ENCODE measurements at regions not wholly inside any gene's neighbourhood (a gene's known extent, or its start where the extent isn't known, plus 50 kb on each side); places are given as distances from the start of the nearest gene placed in this dataset.
"Not testable (repeated sequence)": the region's sequence is repeated elsewhere in the genome, so short reads cannot be mapped to it uniquely, and the experiment has no call there.

DNA sequence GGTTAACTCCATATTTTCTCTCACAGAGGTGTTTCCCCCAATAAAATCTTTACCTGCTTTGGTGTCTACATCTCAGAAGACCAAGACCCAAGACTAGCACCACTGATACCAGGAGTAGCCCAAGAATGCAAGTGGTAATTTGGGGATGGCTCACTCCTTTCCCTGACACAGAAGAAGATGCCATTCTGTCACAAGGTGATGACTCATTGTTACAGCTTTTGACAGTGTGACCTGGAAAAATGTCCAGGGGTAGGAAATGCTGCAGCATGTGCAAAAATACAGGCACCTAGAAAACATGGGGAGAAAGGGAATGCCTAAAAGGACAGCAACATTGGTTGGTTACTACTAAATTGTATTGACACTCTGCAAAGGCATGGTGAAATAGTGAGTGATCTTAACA lies 254.0 kb upstream of the GJE1 start:
- Mint-ChIP-seq H3K36me3 (ENCODE audit: low read depth) (no peaks in the 10 kb centered on the region), H3K4me1 (ENCODE audit: low read depth) (peaks cover 12% of the 10 kb centered on the region), H3K9me3 (peaks cover 29% of the 10 kb centered on the region), H3K27ac (no peak overlapping the region), H3K27me3 (no peaks in the 10 kb centered on the region), H3K4me3 (no peak overlapping the region)
- intact Hi-C loops (cut with micrococcal nuclease) = no loop called here

DNA sequence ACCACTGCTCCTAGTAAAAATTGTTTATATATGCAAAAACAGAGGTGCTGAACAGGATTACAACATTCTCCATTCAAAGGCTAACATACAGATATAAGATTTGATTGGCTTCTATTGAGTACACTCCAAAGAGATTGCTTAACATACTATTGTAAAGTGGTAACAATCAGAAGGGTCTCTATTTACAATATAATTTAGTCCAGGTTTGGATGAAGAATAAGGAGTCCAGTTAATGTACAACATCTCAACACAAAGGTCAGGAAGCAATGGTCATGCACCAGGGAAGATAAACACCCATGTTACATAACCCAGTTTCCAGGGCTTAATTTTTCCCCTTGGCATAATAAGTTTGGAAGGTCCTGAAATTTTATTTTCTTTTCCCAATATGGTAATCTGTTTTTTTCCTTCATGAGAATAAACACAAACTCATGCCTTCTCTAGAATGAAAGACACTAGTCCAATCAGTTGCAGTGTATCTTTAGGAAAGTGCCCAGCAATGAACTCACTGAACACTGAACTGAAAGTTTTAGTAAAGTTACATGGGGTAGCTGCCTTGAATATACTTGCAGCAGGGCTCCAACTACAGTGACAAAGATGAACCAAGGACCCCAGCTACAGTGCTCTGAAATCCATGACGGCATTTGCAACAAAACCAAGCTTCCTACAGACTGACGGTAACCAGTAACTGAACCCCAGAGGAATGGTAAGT lies 255.3 kb upstream of the GJE1 start:
- no peak overlapping the region for H3K4me3 Mint-ChIP-seq
- H3K9me3 Mint-ChIP-seq = peaks cover 33% of the 10 kb centered on the region
- no peak overlapping the region for H3K27ac Mint-ChIP-seq
- intact Hi-C loops (cut with micrococcal nuclease) = no loop called here
- H3K36me3 Mint-ChIP-seq (ENCODE audit: low read depth) = no peaks in the 10 kb centered on the region
- H3K27me3 Mint-ChIP-seq = no peaks in the 10 kb centered on the region
- H3K4me1 Mint-ChIP-seq (ENCODE audit: low read depth) = peaks cover 12% of the 10 kb centered on the region

DNA sequence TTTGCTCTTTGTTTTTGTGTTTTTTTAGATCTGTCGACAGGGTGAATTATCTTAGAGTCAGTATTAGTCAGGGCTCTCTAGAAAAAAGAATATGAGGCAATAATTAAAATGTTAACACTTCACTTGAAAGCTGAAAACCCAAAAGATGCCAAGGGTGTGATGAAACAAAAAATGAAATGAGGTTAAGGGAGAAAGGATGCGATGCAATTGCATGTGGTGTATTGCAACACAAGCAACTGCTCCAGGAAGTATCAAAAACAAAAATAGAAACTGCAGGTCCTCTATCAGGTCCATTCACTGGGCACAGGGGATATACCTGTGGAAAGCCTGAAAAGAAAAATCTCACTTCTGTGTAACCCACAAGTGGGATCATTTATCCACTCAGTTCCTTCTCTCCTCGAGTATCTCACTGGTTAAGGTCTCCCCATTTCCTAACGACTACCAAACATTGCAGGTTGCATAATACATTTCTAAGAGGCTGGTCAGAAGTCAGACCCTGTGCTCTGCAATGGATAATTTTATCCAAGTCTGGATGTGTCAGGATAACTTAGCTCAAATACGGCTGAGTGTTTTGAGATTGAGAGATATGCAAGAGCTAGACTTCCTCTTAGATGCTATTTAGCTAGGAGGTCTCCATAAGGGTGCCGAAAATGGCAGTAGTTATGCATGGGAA lies 257.7 kb upstream of the GJE1 start:
- Mint-ChIP-seq H3K36me3 (ENCODE audit: low read depth) (no peaks in the 10 kb centered on the region), H3K4me3 (no peak overlapping the region), H3K9me3 (peaks cover 40% of the 10 kb centered on the region), H3K27ac (no peak overlapping the region), H3K4me1 (ENCODE audit: low read depth) (peaks cover 12% of the 10 kb centered on the region), H3K27me3 (no peaks in the 10 kb centered on the region)
- intact Hi-C loops (cut with micrococcal nuclease) = no loop called here

DNA sequence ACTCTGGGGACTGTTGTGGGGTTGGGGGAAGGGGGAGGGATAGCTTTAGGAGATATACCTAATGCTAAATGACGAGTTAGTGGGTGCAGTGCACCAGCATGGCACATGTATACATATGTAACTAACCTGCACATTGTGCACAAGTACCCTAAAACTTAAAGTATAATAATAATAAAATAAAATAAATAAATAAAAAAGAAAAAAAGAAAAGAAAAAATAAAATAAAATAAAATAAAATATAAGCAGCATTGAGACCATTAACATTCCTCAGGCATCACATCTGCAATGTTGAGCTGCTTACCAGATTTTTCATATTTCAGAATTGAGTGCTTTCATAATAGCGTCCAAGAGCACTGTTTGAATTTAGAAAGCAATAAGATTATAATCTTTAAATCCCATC lies 263.2 kb upstream of the GJE1 start:
- H3K36me3 Mint-ChIP-seq (ENCODE audit: low read depth); H3K4me3 Mint-ChIP-seq; H3K4me1 Mint-ChIP-seq (ENCODE audit: low read depth); H3K27ac Mint-ChIP-seq; H3K27me3 Mint-ChIP-seq; intact Hi-C loops (cut with micrococcal nuclease): not testable (repeated sequence)
- H3K9me3 Mint-ChIP-seq = peaks cover 19% of the 10 kb centered on the region

DNA sequence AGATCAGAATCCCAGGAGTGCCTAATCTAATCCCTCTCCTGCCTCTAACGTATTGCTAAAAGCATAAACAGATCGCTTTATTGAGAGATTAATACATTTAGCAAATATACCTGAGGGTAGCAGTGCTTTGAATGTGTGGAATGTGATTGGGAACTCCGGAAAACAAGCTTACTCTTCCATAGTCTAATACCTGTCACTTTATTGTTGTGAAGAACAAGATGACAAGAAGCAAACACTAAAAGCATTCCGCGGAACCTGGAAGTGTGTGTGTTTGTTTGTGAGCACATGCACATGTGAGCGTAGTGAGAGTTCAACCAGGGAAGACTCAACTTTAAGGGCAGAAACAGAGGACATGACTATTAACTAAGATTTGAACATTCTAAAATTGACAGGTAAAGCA lies 265.0 kb upstream of the GJE1 start:
- Mint-ChIP-seq H3K27me3 (no peaks in the 10 kb centered on the region), H3K9me3 (peaks cover 19% of the 10 kb centered on the region), H3K4me1 (ENCODE audit: low read depth) (no peaks in the 10 kb centered on the region)

DNA sequence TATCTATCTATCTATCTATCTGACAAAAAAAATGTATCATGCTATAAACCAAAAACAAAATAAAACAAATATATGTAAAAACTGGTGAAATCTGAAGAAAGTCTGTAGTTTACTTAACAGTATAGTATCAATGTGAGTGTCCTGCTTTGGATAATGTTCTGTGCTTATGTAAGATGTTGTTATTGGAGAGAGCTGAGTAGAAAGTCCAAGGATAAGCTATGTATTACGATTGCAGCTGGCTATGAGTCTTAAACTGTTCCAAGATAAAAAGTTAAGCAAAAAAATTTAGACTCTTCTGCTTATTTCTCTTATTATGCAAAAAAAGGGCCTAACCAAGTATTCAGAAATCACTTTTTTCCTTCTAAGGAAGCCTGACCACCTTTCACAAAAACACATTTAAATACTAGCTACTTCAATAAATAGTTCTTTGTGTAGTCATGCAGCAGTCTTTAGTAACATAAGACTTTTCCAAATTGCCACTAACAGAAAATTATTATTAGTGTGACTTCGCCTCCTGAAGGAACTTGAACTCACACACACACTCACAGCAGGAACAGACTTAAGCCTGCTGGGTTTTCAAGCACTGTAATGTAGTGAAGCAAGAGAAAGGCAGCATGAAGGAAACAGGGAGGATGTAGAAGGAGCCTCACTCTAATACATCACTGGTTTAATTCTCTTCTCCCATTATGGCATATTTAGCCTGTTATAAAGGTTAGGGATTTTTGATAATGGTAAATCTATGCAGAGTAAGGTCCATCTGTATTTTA lies 265.8 kb upstream of the GJE1 start:
- H3K4me1 Mint-ChIP-seq (ENCODE audit: low read depth) = no peaks in the 10 kb centered on the region
- no peak overlapping the region for H3K4me3 Mint-ChIP-seq
- H3K27me3 Mint-ChIP-seq = no peaks in the 10 kb centered on the region
- H3K9me3 Mint-ChIP-seq = peaks cover 20% of the 10 kb centered on the region
- no peaks in the 10 kb centered on the region for H3K36me3 Mint-ChIP-seq (ENCODE audit: low read depth)
- intact Hi-C loops (cut with micrococcal nuclease) = no loop called here
- H3K27ac Mint-ChIP-seq = no peak overlapping the region

More for the DNA sequence above, 265.0 kb upstream of the GJE1 start:
- Mint-ChIP-seq H3K4me3 (no peak overlapping the region), H3K27ac (no peak overlapping the region), H3K36me3 (ENCODE audit: low read depth) (no peaks in the 10 kb centered on the region)
- intact Hi-C loops (cut with micrococcal nuclease) = no loop called here

DNA sequence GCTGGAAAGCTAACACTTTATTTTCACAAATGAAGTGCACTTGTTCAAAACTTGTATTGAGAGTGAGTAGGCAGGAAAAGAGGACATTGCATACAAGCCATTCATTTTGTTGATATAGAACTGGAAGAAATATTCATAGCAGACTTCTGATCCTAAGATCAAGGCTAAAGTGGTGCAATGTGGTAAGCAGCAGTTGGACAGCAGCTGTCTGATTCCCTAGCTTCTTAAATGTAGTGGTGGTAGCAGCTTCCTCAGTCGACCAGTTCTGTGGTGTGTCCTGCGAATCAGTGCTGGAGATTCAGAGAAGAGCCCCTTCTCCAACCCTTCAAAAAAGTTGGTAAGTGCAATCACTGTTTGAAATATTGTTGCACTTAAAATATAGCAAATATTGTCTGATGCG lies 281.7 kb upstream of the GJE1 start:
- Mint-ChIP-seq H3K4me1 (ENCODE audit: low read depth) (no peaks in the 10 kb centered on the region), H3K9me3 (peaks cover 22% of the 10 kb centered on the region), H3K27ac (no peak overlapping the region), H3K27me3 (no peaks in the 10 kb centered on the region), H3K4me3 (no peak overlapping the region), H3K36me3 (ENCODE audit: low read depth) (no peaks in the 10 kb centered on the region)
- intact Hi-C loops (cut with micrococcal nuclease) = no loop called here

DNA sequence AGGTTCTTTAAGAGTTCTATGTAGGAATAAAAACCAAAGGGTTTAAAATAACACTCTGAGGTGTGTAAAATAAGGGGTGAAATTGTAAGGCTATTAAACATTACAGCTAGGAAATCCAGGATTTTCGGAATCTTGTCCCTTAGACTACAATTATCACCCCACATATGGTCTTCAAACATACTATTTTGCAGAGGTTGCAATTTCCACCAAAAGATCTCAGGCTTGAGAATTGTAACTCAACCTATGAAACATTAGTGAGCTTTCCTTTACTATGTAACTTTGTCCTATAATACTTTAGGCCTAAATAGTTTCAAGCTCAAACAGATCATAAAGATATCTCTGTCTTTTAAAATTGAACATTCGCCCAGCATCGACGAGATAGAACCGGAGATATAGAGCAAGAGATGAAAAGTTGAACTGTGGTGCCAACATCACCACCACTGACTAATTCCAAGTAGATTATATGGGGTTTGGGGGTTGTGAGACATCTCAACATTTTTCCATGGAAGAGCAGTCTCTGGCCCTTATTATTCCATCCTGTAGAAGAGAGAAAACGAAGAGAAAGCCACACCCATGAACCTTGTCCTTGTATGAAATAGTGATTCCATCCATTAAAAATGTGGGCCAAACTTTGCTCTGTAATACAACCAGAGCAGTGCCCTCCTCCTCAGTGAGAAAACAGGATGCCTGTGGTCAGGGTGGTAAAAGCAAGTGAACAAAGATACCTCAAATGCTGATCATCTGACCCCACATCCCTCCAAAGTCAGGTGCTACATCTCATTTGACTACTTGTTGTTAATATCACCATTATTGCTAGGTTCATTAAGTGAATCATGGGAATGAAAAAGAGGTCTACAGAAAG lies 284.5 kb upstream of the GJE1 start:
- H3K27me3 Mint-ChIP-seq = no peaks in the 10 kb centered on the region
- no peak overlapping the region for H3K4me3 Mint-ChIP-seq
- H3K27ac Mint-ChIP-seq = no peak overlapping the region
- H3K4me1 Mint-ChIP-seq (ENCODE audit: low read depth) = no peaks in the 10 kb centered on the region
- H3K9me3 Mint-ChIP-seq = peaks cover under 1% of the 10 kb centered on the region
- no peaks in the 10 kb centered on the region for H3K36me3 Mint-ChIP-seq (ENCODE audit: low read depth)
- intact Hi-C loops (cut with micrococcal nuclease) = no loop called here

DNA sequence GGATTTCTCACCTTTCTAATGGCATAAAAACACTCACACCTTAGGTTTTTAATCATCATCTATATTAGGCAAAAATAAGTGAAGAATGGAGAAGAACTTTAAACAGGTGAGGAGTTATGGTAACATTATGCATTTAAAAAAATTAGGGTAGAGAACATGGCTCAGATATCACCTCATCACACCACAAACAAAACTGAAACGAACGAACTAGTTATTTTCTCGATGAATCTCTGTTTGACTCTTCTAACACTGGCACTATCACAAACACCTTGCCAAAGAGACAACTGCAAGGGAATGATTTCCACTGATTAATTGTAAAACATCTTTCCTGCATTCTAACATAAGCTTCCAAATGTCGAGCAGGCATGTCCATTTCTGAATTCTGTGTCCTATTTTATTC lies 286.1 kb upstream of the GJE1 start:
- Mint-ChIP-seq H3K27me3 (no peaks in the 10 kb centered on the region), H3K4me1 (ENCODE audit: low read depth) (no peaks in the 10 kb centered on the region), H3K36me3 (ENCODE audit: low read depth) (no peaks in the 10 kb centered on the region), H3K27ac (no peak overlapping the region), H3K9me3 (no peaks in the 10 kb centered on the region), H3K4me3 (no peak overlapping the region)
- intact Hi-C loops (cut with micrococcal nuclease) = no loop called here

DNA sequence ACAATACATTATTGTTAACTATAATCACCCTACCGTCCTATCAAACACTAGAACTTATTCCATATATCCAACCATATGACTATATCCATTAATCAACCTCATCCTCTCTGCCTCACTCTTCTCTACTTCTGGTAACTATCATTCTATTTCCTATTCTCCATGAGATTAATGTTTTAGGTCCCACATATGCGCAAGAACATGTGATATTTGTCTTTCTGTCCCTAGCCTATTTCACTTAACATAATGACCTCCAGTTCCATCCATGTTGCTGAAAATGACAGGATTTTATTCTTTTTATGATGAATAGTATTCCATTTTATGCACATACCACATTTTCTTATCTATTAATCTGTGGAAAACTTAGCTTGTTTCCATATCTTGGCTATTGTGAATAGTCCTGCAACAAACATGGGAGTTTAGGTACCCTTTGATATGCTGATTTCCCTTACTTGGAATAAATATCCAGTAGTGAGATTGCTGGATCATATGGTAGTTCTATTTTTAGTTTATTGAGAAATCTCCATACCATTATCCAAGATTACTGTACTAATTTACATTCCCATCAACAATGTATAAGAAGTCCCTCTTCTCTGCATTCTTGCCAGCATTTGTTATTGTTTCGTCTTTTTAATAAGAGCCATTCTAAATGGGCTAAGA lies 289.4 kb upstream of the GJE1 start:
- no peak overlapping the region for H3K27ac Mint-ChIP-seq
- intact Hi-C loops (cut with micrococcal nuclease) = no loop called here
- no peak overlapping the region for H3K4me3 Mint-ChIP-seq
- H3K9me3 Mint-ChIP-seq = no peaks in the 10 kb centered on the region
- H3K36me3 Mint-ChIP-seq (ENCODE audit: low read depth) = no peaks in the 10 kb centered on the region
- H3K27me3 Mint-ChIP-seq = no peaks in the 10 kb centered on the region
- H3K4me1 Mint-ChIP-seq (ENCODE audit: low read depth) = no peaks in the 10 kb centered on the region

DNA sequence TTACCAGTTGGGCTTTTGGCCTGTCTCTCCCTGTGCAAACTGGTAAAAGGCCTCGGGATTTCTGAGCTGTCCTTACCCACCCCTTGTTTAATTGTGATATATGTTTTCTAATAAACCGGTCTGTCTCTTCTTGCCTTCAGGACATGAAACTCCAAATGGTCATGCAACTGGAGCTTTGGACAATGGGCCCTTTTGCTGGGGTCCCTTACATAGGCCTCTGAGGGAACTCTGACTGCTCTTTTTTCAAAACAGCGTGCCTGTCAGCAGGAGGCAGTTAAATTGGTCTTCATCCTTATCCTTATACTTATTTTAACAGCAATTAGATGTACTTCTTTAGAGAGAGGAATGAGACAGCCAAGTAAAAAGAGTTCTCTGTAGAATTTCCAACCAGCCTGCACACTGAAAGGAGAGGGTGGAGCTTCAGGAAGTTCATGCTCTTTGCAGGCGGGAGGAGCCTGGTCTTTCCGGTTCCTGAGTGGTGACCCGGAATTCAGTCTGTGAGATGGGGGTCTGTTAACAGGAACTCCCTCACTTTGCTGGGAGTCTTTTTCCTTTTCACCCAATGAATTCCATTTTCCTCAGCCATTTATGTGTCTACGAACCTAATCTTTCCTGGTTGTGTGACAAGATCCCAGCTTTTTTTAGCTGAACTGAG lies 299.6 kb upstream of the GJE1 start:
- Mint-ChIP-seq H3K4me3 (no peak overlapping the region), H3K4me1 (ENCODE audit: low read depth) (no peaks in the 10 kb centered on the region), H3K27ac (no peak overlapping the region), H3K9me3 (peaks cover 60% of the 10 kb centered on the region), H3K36me3 (ENCODE audit: low read depth) (no peaks in the 10 kb centered on the region), H3K27me3 (no peaks in the 10 kb centered on the region)
- intact Hi-C loops (cut with micrococcal nuclease) = no loop called here

DNA sequence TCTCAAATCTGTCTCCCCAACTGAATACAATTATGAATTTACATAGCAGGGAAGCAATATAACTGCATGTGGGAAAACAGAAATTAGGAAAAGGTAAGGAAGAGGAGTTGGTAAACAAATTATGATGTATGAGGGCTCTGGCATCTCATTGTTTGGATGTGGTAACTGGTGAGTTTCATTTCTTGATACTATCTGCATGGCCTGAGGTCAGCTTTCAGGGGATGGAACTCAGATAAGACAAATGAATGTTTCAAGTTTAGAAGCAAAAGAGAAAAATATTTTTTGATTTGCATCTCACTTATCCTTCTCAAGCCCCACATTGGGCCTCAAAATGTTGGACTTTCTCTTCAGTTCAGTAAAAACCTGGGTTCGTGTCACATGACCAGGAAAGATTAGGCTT lies 302.2 kb upstream of the GJE1 start:
- Mint-ChIP-seq H3K27ac (no peak overlapping the region), H3K27me3 (no peaks in the 10 kb centered on the region), H3K36me3 (ENCODE audit: low read depth) (no peaks in the 10 kb centered on the region), H3K4me1 (ENCODE audit: low read depth) (no peaks in the 10 kb centered on the region), H3K4me3 (no peak overlapping the region), H3K9me3 (peaks cover 44% of the 10 kb centered on the region)
- intact Hi-C loops (cut with micrococcal nuclease) = no loop called here

All from dendritic cell treated with granulocyte-macrophage colony-stimulating factor and Interleukin-4, amounts not matched to agents 40 ng/mL and 50 ng/mL, for 4 days (primary cell).